Caco-2 (cell line): ENCODE measurements at regions not wholly inside any gene's neighbourhood (a gene's known extent, or its start where the extent isn't known, plus 50 kb on each side); places are given as distances from the start of the nearest gene placed in this dataset.

Experiments
- BruUV-seq: library from RNA; stranded (reverse); fragments of 400-500 nt; replicated peaks from 2 replicates; lab custom pipeline; 2021; lab: Mats Ljungman, UMichigan
- CTCF ChIA-PET: fragments of 300-600 bp; sonication (Branson Sonifier 250); formaldehyde crosslinking; loops from one replicate; lab custom pipeline; 2022; ENCODE audit warnings: antibody characterized with exemption; lab: Charles Lee
- POLR2A ChIA-PET: fragments of 300-600 bp; sonication (Branson Sonifier 250); formaldehyde crosslinking; loops from one replicate; lab custom pipeline; 2022; ENCODE audit warnings: antibody characterized with exemption; lab: Charles Lee
- DNase-seq, 2 experiments: peaks; one replicate each; pipeline versions ENCODE4 v3.0.0 to v3.0.0-alpha.2; 2020 to 2022
- H3K27me3 ChIP-seq: replicated peaks from 2 replicates; pipeline ENCODE4 v1.6.0; 2011; ENCODE audit warnings: low read length; ENCODE audit not compliant: control insufficient read depth, insufficient read depth
- H3K36me3 ChIP-seq: 2 replicates; pipeline ENCODE4 v1.5.1; 2011; ENCODE audit warnings: low read length; ENCODE audit not compliant: control insufficient read depth, insufficient read depth
- H3K4me1 ChIP-seq: fragments of 250-450 bp; sonication (Bioruptor Pico); 2 replicates; pipeline ENCODE4 v1.5.1; 2020; ENCODE audit warnings: mild to moderate bottlenecking
- H3K4me3 ChIP-seq: 2 replicates; pipeline ENCODE4 v1.5.1; 2011; ENCODE audit warnings: low read depth, mild to moderate bottlenecking, control low read depth, low read length
- H3K9me3 ChIP-seq: fragments of 250-450 bp; sonication (Bioruptor Pico); 2 replicates; pipeline ENCODE4 v1.5.1; 2020; ENCODE audit warnings: mild to moderate bottlenecking, moderate library complexity
- H3K27ac Mint-ChIP-seq: one replicate; pipeline ENCODE4 v1.8.0; 2022; ENCODE audit warnings: mixed read lengths; ENCODE audit not compliant: unreplicated experiment
- H3K27me3 Mint-ChIP-seq: one replicate; pipeline ENCODE4 v1.8.0; 2022; ENCODE audit warnings: mixed read lengths; ENCODE audit not compliant: insufficient read depth, unreplicated experiment
- H3K36me3 Mint-ChIP-seq: one replicate; pipeline ENCODE4 v1.8.0; 2022; ENCODE audit warnings: mild to moderate bottlenecking, mixed read lengths; ENCODE audit not compliant: insufficient read depth, unreplicated experiment
- H3K4me1 Mint-ChIP-seq: one replicate; pipeline ENCODE4 v1.8.0; 2022; ENCODE audit warnings: low read depth, mixed read lengths; ENCODE audit not compliant: unreplicated experiment
- H3K4me3 Mint-ChIP-seq: one replicate; pipeline ENCODE4 v1.8.0; 2022; ENCODE audit warnings: mild to moderate bottlenecking, moderate library complexity, mixed read lengths; ENCODE audit not compliant: unreplicated experiment
- H3K9me3 Mint-ChIP-seq: one replicate; pipeline ENCODE4 v1.8.0; 2022; ENCODE audit warnings: mixed read lengths; ENCODE audit not compliant: unreplicated experiment
- intact Hi-C: fragments of 100-400 bp; cut with micrococcal nuclease; formaldehyde crosslinking; loops from one replicate; pipeline ENCODE4 v1.10.0; 2022; ENCODE audit not compliant: unreplicated experiment
- TF ChIP-seq, protein P1 (sequence below), 2 experiments: fragments of 200-600 bp in 1 of 2; IDR thresholded peaks; 1 replicate in 1 of 2; 2 replicates in 1 of 2; pipeline versions ENCODE4 v1.5.1 to v1.8.0; 2011 to 2022; ENCODE audit warnings: antibody characterized with exemption in 1 of 2, control low read depth in 1 of 2, inconsistent platforms in 1 of 2, low read depth in 1 of 2, low read length in 1 of 2, mild to moderate bottlenecking in 1 of 2, moderate library complexity in 1 of 2; ENCODE audit not compliant: insufficient read depth in 1 of 2, severe bottlenecking in 1 of 2, unreplicated experiment in 1 of 2

DNA sequence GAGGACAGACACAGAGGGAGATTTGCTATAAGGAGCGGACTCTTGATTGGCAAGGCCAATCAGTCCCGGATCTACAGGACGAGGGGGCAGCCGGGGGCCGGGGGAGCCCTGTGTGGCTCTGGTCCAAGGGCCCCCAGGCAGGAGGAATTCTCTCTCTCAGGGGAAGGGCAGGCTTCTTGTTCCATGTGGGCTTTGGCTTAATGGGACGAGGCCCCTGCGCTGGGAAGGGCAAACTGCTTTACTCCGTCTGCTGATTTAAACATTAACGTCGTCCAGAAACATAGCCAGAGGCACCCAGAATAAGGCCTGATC is 75.9 kb downstream of the TMEM18 start:
- Histone ChIP-seq H3K27me3 (no peaks in the 10 kb centered on the region), H3K4me3 (no peak overlapping the region), H3K4me1 (no peaks in the 10 kb centered on the region), H3K9me3 (peaks cover 6% of the 10 kb centered on the region; the same call in 1 of the 2 replicates), H3K36me3 (no peaks in the 10 kb centered on the region)
- Mint-ChIP-seq H3K4me1 (no peaks in the 10 kb centered on the region), H3K4me3 (no peak overlapping the region), H3K27ac (no peak overlapping the region), H3K27me3 (peaks cover 5% of the 10 kb centered on the region), H3K9me3 (no peaks in the 10 kb centered on the region), H3K36me3 (no peaks in the 10 kb centered on the region)
- intact Hi-C loops = no loop called here
- no TSS peak for BruUV-seq
- no peak for DNase-seq
- ChIA-PET POLR2A (no interaction called here), CTCF (no interaction called here)
- TF ChIP-seq, protein P1, sequence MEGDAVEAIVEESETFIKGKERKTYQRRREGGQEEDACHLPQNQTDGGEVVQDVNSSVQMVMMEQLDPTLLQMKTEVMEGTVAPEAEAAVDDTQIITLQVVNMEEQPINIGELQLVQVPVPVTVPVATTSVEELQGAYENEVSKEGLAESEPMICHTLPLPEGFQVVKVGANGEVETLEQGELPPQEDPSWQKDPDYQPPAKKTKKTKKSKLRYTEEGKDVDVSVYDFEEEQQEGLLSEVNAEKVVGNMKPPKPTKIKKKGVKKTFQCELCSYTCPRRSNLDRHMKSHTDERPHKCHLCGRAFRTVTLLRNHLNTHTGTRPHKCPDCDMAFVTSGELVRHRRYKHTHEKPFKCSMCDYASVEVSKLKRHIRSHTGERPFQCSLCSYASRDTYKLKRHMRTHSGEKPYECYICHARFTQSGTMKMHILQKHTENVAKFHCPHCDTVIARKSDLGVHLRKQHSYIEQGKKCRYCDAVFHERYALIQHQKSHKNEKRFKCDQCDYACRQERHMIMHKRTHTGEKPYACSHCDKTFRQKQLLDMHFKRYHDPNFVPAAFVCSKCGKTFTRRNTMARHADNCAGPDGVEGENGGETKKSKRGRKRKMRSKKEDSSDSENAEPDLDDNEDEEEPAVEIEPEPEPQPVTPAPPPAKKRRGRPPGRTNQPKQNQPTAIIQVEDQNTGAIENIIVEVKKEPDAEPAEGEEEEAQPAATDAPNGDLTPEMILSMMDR (IDR thresholded peaks at IDR 0.05; ENCODE audit: insufficient read depth in 1 of 2, low read depth in 1 of 2, low read length in 1 of 2, severe bottlenecking in 1 of 2, unreplicated experiment in 1 of 2) = no peak

DNA sequence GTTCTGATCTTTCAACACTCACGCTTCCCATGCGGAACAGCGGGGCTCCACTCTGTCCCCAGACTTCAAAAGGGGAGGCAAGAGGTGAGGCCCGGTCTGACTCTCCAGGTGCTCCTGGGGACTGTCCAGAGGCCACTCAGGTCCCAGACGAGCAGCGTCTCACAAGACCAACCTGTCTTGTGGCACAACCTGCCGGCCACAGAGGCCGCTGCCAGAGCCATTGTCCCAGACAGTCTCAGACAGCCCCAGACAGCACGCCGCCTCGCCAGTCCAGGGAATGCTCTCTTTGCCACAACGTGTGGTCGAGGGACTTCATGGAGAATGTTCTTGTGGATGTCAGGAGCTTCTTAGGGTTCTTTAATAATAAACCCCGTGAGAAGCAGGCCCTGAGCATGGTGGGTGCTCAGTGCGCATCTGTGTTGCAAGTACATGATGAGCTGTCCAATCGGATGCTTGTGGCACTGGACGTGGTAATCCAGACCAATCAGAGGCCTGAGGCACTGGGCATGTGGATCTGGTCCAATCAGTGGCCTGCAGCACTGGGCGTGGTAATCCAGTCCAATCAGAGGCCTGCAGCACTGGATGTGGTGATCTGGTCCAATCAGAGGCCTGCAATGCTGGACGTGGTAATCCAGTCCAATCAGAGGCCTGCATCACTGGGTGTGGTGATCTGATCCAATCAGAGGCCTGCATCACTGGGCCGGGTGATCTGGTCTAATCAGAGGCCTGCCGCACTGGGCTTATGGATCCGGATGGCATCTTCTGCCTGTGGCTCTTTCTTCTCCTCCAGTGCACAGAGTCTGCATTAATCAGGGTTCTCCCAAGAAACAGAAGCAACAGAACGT is 76.4 kb downstream of the TMEM18 start:
- DNase-seq = no peak
- H3K9me3 Mint-ChIP-seq = no peaks in the 10 kb centered on the region
- TF ChIP-seq, protein P1 (IDR thresholded peaks at IDR 0.05; ENCODE audit: insufficient read depth in 1 of 2, low read depth in 1 of 2, low read length in 1 of 2, severe bottlenecking in 1 of 2, unreplicated experiment in 1 of 2) = no peak
- Histone ChIP-seq H3K4me3 (no peak overlapping the region), H3K36me3 (no peaks in the 10 kb centered on the region), H3K27me3 (no peaks in the 10 kb centered on the region), H3K9me3 (peaks cover 6% of the 10 kb centered on the region; the same call in 1 of the 2 replicates), H3K4me1 (no peaks in the 10 kb centered on the region)
- no peaks in the 10 kb centered on the region for H3K4me1 Mint-ChIP-seq
- peaks cover 8% of the 10 kb centered on the region for H3K27me3 Mint-ChIP-seq
- ChIA-PET CTCF (no interaction called here), POLR2A (no interaction called here)
- intact Hi-C loops = no loop called here
- no peaks in the 10 kb centered on the region for H3K36me3 Mint-ChIP-seq
- BruUV-seq = no TSS peak
- no peak overlapping the region for H3K4me3 Mint-ChIP-seq
- H3K27ac Mint-ChIP-seq = no peak overlapping the region

DNA sequence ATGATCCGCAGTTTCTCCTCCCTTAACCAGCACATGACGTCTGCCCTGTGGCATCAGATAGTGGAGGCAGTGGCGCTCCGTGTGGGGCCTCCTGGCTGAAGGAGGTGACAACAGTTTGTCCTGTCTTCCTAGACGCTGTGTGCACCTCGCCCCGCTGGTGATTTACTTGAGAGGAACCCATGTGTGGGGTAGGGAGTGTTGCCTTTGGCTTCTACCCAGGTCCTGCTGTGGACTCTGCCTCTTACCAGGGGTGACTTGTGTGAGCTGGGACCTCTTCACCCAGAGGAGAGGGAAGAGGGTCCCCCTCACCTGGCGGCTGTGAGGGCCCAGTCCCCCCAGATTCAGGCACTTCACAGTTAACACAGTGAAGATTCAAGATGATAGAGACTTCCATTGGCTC is 77.6 kb downstream of the TMEM18 start:
- CTCF ChIA-PET = no interaction called here
- peaks cover 8% of the 10 kb centered on the region for H3K27me3 Mint-ChIP-seq

More for the DNA sequence above, 77.6 kb downstream of the TMEM18 start:
- TF ChIP-seq, protein P1 (IDR thresholded peaks at IDR 0.05; ENCODE audit: insufficient read depth in 1 of 2, low read depth in 1 of 2, low read length in 1 of 2, severe bottlenecking in 1 of 2, unreplicated experiment in 1 of 2) = no peak
- H3K27ac Mint-ChIP-seq = no peak overlapping the region
- no peak overlapping the region for H3K4me3 ChIP-seq
- no peaks in the 10 kb centered on the region for H3K36me3 ChIP-seq
- no peaks in the 10 kb centered on the region for H3K36me3 Mint-ChIP-seq
- no peaks in the 10 kb centered on the region for H3K9me3 Mint-ChIP-seq
- H3K4me3 Mint-ChIP-seq = no peak overlapping the region
- no peak for DNase-seq
- H3K9me3 ChIP-seq = no peaks in the 10 kb centered on the region
- no peaks in the 10 kb centered on the region for H3K4me1 ChIP-seq
- intact Hi-C loops = no loop called here
- no TSS peak for BruUV-seq
- no peaks in the 10 kb centered on the region for H3K27me3 ChIP-seq
- no peaks in the 10 kb centered on the region for H3K4me1 Mint-ChIP-seq
- POLR2A ChIA-PET = no interaction called here
